Stimulated activated CD4-positive, alpha-beta T cell treated with anti-CD3 and anti-CD28 coated beads, Interleukin-4, amount 100 ng/mL, for 4 hours (primary cell): ENCODE measurements at regions not wholly inside any gene's neighbourhood (a gene's known extent, or its start where the extent isn't known, plus 50 kb on each side); places are given as distances from the start of the nearest gene placed in this dataset.

ENCODE experiments used
- DNase-seq, 2 experiments: peaks; one replicate each; pipeline ENCODE4 v3.0.0-alpha.2; 2020

DNA sequence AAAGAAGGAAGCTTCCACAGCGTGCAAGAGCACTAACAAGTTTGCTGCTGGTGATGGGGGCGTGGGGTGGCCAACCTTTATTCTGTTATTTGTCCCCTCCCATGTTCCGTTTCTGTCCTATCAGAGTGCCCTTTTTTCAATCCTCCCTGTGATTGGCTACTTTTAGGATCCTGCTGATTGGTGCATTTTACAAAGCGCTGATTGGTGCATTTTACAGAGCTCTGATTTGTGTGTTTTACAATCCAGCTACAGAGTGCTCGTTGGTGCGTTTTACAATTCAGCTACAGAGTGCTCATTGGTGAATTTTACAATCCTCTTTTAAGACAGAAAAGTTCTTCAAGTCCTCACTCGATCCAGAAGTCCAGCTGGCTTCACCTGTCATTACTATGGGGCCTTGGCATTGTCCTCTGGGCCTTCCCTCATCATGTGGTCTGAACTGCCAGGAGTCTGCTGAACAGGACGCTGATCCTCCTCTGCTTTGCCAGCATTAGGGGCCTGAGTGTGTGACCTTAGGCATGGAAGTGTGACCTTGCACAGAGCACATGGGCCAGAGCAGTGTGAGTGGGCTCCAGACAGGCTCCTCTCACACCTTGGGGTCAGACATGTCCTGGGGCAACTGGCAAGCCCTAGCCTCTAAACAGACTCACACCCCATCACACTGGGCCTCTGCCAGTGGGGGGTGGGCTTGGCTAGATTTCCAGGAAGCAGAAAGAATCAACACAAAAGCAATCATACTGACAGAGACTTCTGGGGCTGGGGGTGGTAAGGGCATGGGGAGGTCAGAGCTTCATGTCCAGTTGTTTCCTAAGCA lies 167.4 kb downstream of the PTPN20 start:
- no peak for DNase-seq

DNA sequence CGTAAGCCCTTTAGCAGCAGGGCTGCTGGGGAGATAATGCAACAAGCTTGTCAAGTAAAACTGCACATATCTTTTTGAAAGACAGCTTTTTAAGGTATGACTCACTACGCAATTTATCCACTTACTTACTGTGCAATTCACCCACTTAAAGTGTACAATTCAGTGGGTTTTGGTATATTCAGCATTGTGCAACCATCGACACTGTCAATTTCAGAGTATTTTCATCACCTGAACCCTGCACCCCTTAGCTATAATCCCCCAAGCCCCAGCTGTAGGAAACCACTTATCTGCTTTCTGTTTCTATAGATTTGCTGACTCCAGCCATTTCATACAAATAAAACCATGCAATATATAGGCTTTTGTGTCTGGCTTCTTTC lies 168.0 kb downstream of the PTPN20 start:
- no peak for DNase-seq

- no peak for DNase-seq
Measured at GRCh38 chr10:47081264-47081663, 170.0 kb downstream of the PTPN20 start.

DNA sequence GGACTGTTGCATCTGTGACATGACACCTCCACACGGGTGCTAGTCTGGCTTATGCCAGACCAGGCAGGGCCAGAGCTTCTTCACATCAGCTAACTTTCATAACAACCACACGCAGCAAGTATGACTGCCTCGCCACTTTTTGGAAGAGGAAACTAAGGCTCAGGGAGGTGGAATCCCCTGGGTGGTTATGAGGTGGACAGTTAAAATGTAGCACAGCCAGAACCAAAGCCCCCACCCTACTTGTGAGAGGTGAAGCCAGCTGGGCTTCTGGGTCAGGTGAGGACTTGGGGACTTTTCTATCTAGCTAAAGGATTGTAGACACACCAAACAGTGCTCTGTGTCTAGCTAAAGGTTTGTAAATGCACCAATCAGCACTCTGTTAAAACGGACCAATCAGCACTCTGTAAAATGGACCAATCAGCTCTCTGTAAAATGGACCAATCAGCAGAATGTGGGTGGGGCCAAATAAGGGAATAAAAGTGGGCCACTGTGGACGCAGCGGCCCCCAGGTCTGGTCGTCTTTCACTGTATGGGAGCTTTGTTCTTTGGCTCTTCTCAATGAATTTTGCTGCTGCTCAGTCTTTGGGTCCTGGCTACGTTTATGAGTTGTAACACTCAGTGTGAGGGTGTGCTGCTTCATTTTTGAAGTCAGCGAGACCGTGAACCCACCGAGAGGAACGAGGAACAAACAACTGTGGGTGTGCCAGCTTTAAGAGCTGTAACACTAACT lies 171.0 kb downstream of the PTPN20 start:
- DNase-seq: no peak

GRCh38 chr10:47087667-47088066 lies 176.4 kb downstream of the PTPN20 start:
- no peak for DNase-seq

GRCh38 chr10:47088656-47089354 lies 177.6 kb downstream of the PTPN20 start:
- no peak for DNase-seq

DNA sequence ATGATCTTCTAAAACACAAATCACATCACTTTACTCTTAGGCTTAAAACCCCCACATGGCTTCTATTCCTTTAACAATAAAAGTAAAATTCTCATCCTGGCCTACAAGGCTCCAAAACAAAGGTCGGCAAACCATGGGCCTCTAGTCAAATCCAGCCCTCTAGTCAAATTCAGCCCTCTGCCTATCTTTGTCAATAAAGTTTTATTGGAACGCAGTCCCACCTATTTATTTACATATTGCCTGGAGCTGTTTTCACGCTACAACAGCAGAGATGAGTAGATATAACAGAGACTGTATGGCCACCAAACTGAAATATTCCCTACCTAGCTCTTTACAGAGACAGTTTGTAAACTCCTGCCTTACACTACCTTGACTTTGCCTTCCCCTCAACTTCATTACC lies 178.8 kb downstream of the PTPN20 start:
- DNase-seq: no peak

- DNase-seq: no peak
Measured at GRCh38 chr10:47090903-47091302, 179.7 kb downstream of the PTPN20 start.

- DNase-seq: no peak
Measured at GRCh38 chr10:47091421-47091820, 180.2 kb downstream of the PTPN20 start.

- no peak for DNase-seq
Measured at GRCh38 chr10:47092376-47092775, 181.1 kb downstream of the PTPN20 start.

DNA sequence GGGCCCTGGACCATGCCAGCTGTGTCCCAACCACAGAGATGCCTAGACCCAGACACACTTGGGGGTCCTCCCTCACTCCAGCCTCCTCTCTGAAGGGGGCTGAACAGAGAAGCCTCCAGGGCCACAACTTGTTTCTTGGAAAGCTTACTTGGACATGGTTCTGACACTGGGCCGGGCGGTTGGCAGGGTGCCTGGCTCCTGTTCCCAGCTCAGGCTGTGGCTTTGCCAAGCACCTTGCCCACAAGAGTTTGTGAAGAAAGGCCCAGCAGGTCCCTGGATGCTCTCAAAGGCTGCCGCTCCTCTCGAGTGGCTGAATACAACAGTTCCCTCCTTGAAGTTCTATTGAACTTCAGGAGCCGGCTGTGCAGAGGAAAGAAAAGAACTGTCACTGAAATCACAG lies 181.6 kb downstream of the PTPN20 start:
- DNase-seq: no peak

DNA sequence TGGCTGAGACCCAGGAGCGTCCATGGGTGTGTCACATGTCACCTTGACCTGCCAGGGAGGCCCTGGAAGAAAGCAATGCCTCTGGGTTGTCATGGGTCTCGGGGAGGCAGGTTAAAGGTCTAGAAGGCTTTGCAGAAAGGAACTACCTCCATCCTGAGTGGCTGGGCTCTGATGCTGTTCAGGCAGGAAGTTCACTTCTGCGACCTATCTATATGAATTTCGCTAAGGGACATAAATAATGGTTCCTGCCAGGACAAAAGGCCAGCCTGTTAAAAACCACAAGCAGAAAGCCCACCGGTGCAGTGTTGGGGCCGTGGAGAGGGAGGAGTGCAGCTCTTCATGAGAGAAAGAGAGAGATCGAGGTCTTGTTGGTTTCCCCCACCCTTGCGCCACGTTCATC lies 182.9 kb downstream of the PTPN20 start:
- DNase-seq: no peak

- no peak for DNase-seq
Measured at GRCh38 chr10:47094636-47095035, 183.4 kb downstream of the PTPN20 start.

DNA sequence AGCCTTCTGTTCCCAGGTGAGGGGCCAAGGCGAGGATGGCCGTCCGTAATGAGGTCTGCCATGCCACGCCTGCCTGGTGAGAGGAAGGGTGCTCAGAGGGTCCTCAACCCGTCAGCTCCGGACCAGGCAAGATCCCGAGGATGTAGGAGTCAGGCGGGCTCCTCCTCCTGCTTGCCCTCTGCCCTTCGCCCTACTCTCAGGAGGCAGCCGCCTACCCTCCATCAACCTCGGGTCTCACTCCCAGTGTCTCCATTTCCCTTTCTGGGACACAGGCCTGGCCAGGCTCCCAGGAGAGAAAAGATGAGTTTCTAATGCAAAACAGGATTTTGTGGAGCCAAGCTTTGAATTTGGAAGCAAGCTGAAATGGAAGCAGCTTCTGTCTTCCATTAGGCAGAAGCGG lies 184.0 kb downstream of the PTPN20 start:
- no peak for DNase-seq

DNA sequence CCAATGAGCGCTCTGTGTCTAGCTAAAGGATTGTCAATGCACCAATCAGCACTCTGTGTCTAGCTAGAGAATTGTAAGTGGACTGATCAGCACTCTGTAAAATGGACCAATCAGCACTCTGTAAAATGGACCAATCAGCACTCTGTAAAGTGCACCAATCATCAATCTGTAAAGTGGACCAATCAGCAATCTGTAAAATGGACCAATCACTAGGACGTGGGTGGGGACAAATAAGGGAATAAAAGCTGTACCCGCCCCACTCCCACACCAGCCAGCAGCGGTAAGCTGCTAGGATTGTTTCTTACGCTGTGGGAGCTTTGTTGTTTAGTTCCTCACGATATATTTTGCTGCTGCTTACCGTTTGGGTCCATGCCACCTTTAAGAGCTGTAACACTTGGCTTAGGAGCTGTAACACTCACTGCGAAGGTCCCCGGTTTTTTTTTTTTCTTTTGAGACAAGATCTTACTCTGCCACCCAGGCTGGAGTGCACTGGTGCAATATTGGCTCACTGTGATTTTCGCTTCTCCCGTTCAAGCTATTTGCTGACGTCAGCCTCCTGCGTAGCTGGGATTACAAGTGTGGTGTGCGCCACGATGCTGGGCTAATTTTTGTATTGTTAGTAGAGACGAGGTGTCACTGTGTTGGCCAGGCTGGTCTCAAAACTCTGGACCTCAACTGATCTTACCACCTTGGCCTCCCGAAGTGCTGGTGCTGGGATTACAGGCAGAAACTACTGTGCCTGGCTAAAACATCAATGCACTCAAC lies 184.8 kb downstream of the PTPN20 start:
- DNase-seq: no peak

DNA sequence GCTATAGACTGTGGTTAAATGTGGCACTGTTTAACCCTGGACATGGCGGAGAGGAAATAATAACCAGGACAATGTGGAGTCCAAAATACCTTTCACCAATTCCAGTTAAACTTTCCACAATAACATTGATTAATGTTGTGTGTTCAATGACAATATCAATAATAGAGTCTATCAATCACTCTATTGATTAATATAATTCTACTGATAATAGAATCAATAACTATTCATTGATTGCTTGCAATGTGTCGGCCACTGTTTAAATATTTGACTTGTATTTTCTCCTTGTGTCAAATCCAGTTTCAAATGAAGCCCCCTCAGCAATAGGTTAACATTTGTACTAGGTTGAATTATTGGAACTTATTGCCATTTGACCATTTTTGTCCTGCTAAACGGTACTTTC lies 187.0 kb downstream of the PTPN20 start:
- no peak for DNase-seq

DNA sequence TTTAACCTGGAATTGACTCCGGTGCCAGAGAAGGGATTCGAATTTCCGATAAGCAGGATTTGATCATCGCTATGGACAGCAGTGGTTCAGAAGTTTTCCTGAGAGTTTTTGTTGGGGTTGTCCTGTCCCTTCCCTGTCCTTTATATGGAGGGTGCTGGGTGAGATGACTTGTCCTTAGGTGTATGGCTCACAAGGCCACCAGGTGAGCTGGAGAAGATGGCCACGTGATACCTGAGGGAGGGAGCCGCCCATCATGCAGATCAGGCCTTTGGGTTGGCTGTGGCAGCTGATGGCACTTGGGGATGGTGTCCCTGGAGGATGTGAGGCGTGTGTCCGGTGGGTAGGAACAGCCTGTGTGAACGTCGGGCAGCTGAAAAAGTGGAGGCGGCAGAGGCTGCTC lies 187.7 kb downstream of the PTPN20 start:
- DNase-seq: no peak

DNA sequence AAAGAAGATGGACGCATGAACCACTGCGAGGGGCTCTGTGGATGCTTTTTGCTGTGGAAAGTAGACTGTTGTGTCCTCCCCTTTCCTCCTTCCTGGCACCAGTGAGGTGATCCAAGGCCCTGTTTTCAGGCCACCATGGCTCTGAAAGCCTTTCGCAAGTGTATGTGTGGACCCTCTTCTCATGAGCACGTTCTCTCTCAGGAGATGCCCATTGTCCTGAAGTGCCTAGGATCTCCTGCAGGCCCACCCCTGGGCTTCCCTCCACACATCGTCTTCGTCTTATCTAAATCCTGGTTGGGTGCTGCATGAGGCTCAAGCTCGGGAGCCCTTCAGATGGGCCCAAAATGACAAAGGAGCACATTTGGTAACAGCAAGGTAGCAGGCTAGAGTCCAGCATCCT lies 188.2 kb downstream of the PTPN20 start:
- no peak for DNase-seq

DNA sequence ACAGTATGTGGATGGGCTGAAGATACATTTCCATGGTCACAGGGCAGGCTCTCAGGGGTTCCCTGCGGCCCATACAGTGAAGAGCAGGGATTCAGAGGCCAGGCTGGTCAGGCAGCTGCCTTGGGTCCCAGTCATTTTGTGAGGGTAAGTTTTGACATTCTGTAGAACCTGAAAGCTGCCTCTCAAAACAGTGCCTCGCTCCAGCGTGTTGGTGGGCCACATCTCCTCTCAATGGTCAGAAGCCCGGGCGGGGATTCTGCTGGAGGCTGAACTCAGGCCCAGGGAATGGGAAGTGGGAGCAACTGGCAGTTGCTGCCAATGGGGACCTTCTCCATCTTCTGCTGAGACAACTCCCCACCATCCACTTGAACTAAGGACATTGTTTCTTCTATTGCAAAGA lies 190.0 kb downstream of the PTPN20 start:
- no peak for DNase-seq

GRCh38 chr10:47101807-47102206 lies 190.6 kb downstream of the PTPN20 start:
- no peak for DNase-seq

DNA sequence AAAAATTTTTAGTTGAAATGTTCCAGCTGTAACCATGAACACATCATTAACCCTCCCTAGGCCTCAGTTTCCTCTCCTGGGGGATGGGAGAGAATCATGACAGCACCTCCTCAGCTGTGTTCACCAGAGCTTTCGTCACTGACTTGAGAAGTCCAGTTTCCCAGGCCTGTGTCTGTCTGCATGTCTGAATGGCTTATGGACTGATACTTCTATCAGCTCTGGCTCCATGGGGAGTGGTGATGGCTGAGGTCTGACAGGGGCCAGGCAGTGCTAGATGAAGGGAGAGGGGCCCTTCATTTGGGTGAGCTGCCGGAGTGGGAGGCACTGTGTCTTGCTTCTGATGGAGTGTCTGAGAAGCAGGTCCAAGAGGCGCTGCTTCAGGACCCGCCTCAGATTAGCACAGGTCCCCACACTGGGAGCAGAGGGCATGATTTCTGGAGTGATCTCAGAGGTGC lies 192.9 kb downstream of the PTPN20 start:
- no peak for DNase-seq

DNA sequence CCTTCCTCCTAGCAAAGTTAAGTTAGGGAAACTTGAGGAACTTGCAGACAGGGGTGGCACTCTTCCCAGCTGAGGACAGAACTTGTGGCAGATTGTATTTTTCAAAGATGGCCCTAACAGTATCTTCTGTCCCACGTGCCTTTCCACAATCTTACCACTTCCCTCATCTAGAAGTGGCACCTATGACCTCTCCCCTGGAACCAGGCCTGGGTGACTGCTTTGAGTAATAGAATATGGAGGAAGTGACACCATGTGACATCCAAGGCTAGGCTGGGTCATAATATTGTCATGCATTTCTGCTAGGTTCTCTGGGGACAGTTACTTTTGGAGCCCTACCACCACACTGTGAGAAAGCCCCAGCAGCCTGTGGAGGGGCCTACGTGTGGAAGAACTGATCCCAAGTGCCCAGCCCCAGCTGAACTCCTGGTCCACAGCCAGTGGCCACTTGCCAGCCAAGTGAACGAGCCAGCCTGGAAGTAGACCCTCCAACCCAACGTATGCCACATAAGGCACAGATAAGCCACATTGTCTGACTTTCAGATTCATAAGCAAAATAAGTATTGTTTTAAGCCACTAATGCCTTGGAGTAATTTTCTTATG lies 193.7 kb downstream of the PTPN20 start:
- no peak for DNase-seq
